Fibroblast of lung (primary cell): ENCODE measurements at regions not wholly inside any gene's neighbourhood (a gene's known extent, or its start where the extent isn't known, plus 50 kb on each side); places are given as distances from the start of the nearest gene placed in this dataset.
"Not testable (repeated sequence)": the region's sequence is repeated elsewhere in the genome, so short reads cannot be mapped to it uniquely, and the experiment has no call there.

Experiments used
- DNase-seq, 2 donors: peaks; one replicate each; pipeline versions ENCODE4 v3.0.0 to v3.0.0-alpha.2; 2010; ENCODE audit warnings: low read depth in 2 of 2
- H2AFZ ChIP-seq: 2 replicates; pipeline ENCODE4 v1.5.1; 2012; ENCODE audit warnings: low read length, control low read depth, inconsistent platforms
- H3K27ac ChIP-seq: 2 replicates; pipeline ENCODE4 v1.5.1; 2011; ENCODE audit warnings: low read length, control low read depth; ENCODE audit not compliant: insufficient read depth
- H3K27me3 ChIP-seq: 2 replicates; pipeline ENCODE4 v1.5.1; 2011; ENCODE audit warnings: mild to moderate bottlenecking, low read length; ENCODE audit not compliant: control insufficient read depth, insufficient read depth
- H3K36me3 ChIP-seq: 2 replicates; pipeline ENCODE4 v1.5.1; 2011; ENCODE audit warnings: low read length; ENCODE audit not compliant: control insufficient read depth, insufficient read depth
- H3K4me1 ChIP-seq: 2 replicates; pipeline ENCODE4 v1.5.1; 2011; ENCODE audit warnings: low read length; ENCODE audit not compliant: control insufficient read depth, insufficient read depth; ENCODE audit errors: extremely low read depth
- H3K4me2 ChIP-seq: 2 replicates; pipeline ENCODE4 v1.5.1; 2011; ENCODE audit warnings: low read length, control low read depth; ENCODE audit not compliant: insufficient read depth; ENCODE audit errors: extremely low read depth
- H3K4me3 ChIP-seq, 4 experiments: fragments of 200-600 bp in 1 of 4; sonication (generic) in 1 of 4; replicated peaks in 1 of 4; 2 replicates each; pipeline ENCODE4 v1.5.1; 2011 to 2016; ENCODE audit warnings: low read length in 4 of 4, low read depth in 3 of 4, mild to moderate bottlenecking in 3 of 4, control low read depth in 2 of 4, inconsistent platforms in 1 of 4, mixed read lengths in 1 of 4; ENCODE audit not compliant: insufficient read depth in 1 of 4; ENCODE audit errors: control extremely low read depth in 1 of 4
- H3K79me2 ChIP-seq: 2 replicates; pipeline ENCODE4 v1.5.1; 2012; ENCODE audit warnings: mild to moderate bottlenecking, low read length, inconsistent platforms; ENCODE audit not compliant: control insufficient read depth, insufficient read depth
- H3K9ac ChIP-seq: 2 replicates; pipeline ENCODE4 v1.5.1; 2011; ENCODE audit warnings: mild to moderate bottlenecking, low read length, control low read depth; ENCODE audit not compliant: insufficient read depth
- H3K9me3 ChIP-seq: 2 replicates; pipeline ENCODE4 v1.5.1; 2012; ENCODE audit warnings: low read depth, low read length; ENCODE audit not compliant: control insufficient read depth, insufficient read depth
- H4K20me1 ChIP-seq: 2 replicates; pipeline ENCODE4 v1.5.1; 2011; ENCODE audit warnings: low read length; ENCODE audit not compliant: control insufficient read depth, insufficient read depth; ENCODE audit errors: extremely low read depth
- EZH2 ChIP-seq: IDR thresholded peaks from 2 replicates; pipeline ENCODE4 v1.5.1; 2012; ENCODE audit warnings: low read length, control low read depth, mild to moderate bottlenecking; ENCODE audit errors: missing control alignments
- TF ChIP-seq, protein P1 (sequence below), 2 donors: IDR thresholded peaks in 1 of 2; conservative IDR thresholded peaks in 1 of 2; 1 replicate in 1 of 2; 2 replicates in 1 of 2; pipeline ENCODE4 v1.5.1; 2011 to 2012; ENCODE audit warnings: low read length in 2 of 2, control low read depth in 1 of 2, inconsistent platforms in 1 of 2, low read depth in 1 of 2, mild to moderate bottlenecking in 1 of 2

DNA sequence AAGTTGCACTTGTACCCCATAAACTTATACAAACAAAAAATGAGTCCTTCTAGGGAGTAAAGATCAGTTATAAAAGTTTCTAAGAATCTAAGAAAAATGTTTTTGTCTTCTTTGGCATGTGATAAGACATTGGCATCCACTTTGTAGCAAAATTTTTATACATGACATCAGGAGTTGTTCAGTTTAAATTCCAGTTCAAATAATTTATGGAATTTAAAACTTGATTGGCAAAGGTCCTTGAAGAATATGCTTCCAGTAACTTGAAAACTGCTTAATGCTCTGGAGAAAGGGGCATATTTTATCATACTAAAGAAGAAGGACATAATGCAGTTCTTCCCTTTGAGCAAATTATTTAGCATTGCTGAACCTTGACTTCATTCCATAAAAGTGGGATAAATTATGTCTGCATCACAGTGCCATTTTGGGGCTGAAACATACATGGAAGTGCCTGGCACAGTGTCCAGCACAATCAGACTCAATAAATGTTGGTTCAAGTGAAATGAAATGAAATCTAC, 163.3 kb upstream of the IL15 start:
- no peak overlapping the region for H3K9ac ChIP-seq
- no peaks in the 10 kb centered on the region for H3K9me3 ChIP-seq
- TF ChIP-seq, protein P1, sequence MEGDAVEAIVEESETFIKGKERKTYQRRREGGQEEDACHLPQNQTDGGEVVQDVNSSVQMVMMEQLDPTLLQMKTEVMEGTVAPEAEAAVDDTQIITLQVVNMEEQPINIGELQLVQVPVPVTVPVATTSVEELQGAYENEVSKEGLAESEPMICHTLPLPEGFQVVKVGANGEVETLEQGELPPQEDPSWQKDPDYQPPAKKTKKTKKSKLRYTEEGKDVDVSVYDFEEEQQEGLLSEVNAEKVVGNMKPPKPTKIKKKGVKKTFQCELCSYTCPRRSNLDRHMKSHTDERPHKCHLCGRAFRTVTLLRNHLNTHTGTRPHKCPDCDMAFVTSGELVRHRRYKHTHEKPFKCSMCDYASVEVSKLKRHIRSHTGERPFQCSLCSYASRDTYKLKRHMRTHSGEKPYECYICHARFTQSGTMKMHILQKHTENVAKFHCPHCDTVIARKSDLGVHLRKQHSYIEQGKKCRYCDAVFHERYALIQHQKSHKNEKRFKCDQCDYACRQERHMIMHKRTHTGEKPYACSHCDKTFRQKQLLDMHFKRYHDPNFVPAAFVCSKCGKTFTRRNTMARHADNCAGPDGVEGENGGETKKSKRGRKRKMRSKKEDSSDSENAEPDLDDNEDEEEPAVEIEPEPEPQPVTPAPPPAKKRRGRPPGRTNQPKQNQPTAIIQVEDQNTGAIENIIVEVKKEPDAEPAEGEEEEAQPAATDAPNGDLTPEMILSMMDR (conservative IDR thresholded peaks at IDR 0.05 in 1 of 2, IDR thresholded peaks at IDR 0.05 in 1 of 2; ENCODE audit: low read depth in 1 of 2, low read length in 2 of 2), result no peak
- no peak for TF ChIP-seq EZH2
- no peak overlapping the region for H3K4me3 ChIP-seq
- H2AFZ ChIP-seq, result no peak overlapping the region
- peak in 1 of 2 donors; percentile 29 for DNase-seq
- no peaks in the 10 kb centered on the region for H3K27me3 ChIP-seq
- H3K36me3 ChIP-seq, result no peaks in the 10 kb centered on the region
- H3K27ac ChIP-seq, result no peak overlapping the region
- no peaks in the 10 kb centered on the region for H4K20me1 ChIP-seq
- H3K4me1 ChIP-seq, result no peaks in the 10 kb centered on the region
- H3K79me2 ChIP-seq, result no peaks in the 10 kb centered on the region
- no peak overlapping the region for H3K4me2 ChIP-seq

DNA sequence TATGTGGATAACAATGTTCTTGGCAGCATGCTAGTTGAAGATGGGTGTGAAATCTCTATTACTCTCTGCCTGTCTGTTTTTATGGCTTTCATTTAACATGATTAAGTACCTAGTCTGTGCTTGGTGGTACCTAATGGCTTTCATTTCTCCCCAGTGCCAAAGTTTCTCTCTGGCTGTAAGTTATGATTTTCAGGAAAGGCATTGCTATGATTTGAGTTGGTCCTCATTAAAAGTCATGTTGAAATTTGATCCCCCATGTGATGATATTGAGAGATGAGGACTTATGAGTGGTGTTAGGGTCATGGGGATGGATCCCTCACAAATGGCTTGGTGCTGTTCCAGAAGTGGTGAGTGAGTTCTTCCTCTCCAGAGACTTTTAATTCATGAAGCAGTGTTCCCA, 162.4 kb upstream of the IL15 start:
- no peak overlapping the region for H3K4me3 ChIP-seq
- H3K9ac ChIP-seq, result no peak overlapping the region
- peak; percentile 50 to 72 for DNase-seq
- TF ChIP-seq EZH2, result no peak
- TF ChIP-seq, protein P1 (conservative IDR thresholded peaks at IDR 0.05 in 1 of 2, IDR thresholded peaks at IDR 0.05 in 1 of 2; ENCODE audit: low read depth in 1 of 2, low read length in 2 of 2), result no peak
- no peak overlapping the region for H3K4me2 ChIP-seq
- no peaks in the 10 kb centered on the region for H3K79me2 ChIP-seq
- H4K20me1 ChIP-seq, result no peaks in the 10 kb centered on the region
- H3K27ac ChIP-seq, result no peak overlapping the region
- H3K36me3 ChIP-seq, result no peaks in the 10 kb centered on the region
- H3K9me3 ChIP-seq, result no peaks in the 10 kb centered on the region
- no peak overlapping the region for H2AFZ ChIP-seq
- H3K4me1 ChIP-seq, result no peaks in the 10 kb centered on the region
- H3K27me3 ChIP-seq, result no peaks in the 10 kb centered on the region

DNA sequence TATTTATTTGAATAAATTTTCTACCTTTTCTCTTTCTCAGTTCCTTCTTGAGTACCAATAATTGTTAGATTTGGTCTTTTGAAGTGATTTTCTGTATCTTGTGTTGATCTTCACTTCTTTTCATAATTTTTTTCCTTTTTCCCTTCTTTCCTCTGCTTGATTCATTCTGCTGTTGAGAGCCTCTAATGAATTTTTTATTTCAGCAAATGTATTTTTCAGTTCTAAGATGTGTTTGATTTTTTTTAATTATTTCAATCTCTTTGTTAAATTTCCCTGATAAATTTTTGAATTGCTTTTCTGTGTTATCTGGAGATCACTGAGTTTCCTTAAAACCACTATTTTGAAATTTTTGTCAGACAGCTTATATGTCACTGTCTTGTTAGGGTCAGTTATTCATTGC, 155.4 kb upstream of the IL15 start:
- H3K4me1 ChIP-seq, result no peaks in the 10 kb centered on the region
- H2AFZ ChIP-seq, result no peak overlapping the region
- no peaks in the 10 kb centered on the region for H3K27me3 ChIP-seq
- TF ChIP-seq, protein P1 (conservative IDR thresholded peaks at IDR 0.05 in 1 of 2, IDR thresholded peaks at IDR 0.05 in 1 of 2; ENCODE audit: low read depth in 1 of 2, low read length in 2 of 2), result no peak
- TF ChIP-seq EZH2, result no peak
- no peaks in the 10 kb centered on the region for H3K36me3 ChIP-seq
- no peak overlapping the region for H3K4me2 ChIP-seq
- DNase-seq, result no peak
- H4K20me1 ChIP-seq, result no peaks in the 10 kb centered on the region
- no peak overlapping the region for H3K27ac ChIP-seq
- H3K4me3 ChIP-seq, result no peak overlapping the region
- H3K9ac ChIP-seq, result no peak overlapping the region
- H3K9me3 ChIP-seq, result no peaks in the 10 kb centered on the region
- H3K79me2 ChIP-seq, result no peaks in the 10 kb centered on the region

DNA sequence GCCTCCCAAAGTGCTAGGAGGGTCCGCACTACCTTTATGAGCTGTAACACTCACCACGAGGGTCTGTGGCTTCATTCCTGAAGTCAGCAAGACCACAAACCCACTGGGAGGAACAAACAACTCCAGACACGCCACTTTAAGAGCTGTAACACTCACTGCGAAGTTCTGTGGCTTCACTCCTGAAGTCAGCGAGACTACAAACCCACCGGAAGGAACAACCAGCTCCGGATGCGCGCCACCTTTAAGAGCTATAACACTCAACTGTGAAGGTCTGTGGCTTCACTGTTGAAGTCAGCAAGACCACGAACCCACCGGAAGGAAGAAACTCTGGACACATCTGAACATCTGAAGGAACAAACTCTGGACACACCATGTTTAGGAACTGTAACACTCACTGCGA, 152.1 kb upstream of the IL15 start:
- not testable (repeated sequence) for H3K4me2 ChIP-seq, H3K27me3 ChIP-seq, DNase-seq, H3K36me3 ChIP-seq, H3K79me2 ChIP-seq, H3K4me3 ChIP-seq, H4K20me1 ChIP-seq, H3K27ac ChIP-seq, H3K4me1 ChIP-seq, H3K9me3 ChIP-seq, H2AFZ ChIP-seq, H3K9ac ChIP-seq
